ENCODE measurements at regions not wholly inside any gene's neighbourhood (a gene's known extent, or its start where the extent isn't known, plus 50 kb on each side); places are given as distances from the start of the nearest gene placed in this dataset.

DNA sequence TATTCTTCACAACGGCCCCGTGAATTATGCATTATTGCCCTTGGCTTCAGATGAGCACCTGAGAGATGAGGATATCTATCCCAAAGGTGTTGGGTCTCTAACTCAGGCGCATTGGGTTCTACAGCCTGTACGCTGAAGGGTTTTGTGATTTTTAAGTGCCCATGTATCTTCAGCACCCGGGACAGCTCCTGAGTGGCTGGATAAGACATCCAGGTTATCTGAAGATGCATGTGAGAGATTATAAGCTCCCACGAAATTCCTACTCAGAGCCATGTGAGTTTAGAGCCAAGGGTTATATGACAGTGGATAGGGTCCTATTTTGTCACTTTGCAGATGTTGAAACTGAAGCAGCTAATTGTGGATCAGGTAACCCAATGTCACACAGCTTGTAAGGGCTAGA, 612.3 kb upstream of the EEF2KMT start:
- TF ChIP-seq, protein P1, sequence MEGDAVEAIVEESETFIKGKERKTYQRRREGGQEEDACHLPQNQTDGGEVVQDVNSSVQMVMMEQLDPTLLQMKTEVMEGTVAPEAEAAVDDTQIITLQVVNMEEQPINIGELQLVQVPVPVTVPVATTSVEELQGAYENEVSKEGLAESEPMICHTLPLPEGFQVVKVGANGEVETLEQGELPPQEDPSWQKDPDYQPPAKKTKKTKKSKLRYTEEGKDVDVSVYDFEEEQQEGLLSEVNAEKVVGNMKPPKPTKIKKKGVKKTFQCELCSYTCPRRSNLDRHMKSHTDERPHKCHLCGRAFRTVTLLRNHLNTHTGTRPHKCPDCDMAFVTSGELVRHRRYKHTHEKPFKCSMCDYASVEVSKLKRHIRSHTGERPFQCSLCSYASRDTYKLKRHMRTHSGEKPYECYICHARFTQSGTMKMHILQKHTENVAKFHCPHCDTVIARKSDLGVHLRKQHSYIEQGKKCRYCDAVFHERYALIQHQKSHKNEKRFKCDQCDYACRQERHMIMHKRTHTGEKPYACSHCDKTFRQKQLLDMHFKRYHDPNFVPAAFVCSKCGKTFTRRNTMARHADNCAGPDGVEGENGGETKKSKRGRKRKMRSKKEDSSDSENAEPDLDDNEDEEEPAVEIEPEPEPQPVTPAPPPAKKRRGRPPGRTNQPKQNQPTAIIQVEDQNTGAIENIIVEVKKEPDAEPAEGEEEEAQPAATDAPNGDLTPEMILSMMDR (IDR thresholded peaks at IDR 0.05; ENCODE audit: low read depth, low read length), result no peak
- no peak for DNase-seq (ENCODE audit: extremely low read depth, low read depth)

DNA sequence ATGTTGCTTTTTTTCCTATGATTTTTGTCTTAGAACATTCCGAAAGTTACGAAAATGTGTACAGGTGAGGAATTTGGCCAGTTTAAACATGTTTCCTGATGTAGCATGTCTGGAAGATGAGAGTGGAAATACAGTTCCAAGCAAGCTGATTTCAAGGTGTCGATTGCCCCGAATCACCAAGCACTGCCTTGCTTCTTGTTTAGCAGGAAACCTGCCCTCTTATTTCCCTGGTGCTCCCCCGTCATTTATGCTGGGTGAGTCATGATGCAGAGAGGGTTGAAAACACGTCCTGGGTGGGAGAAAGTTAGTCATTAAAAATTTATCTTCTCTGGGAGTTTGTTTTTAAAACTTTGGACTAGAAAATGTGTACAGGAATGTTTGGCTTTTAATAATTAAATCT, 608.6 kb upstream of the EEF2KMT start:
- TF ChIP-seq, protein P1 (IDR thresholded peaks at IDR 0.05; ENCODE audit: low read depth, low read length), result no peak
- DNase-seq (ENCODE audit: extremely low read depth, low read depth), result no peak

DNA sequence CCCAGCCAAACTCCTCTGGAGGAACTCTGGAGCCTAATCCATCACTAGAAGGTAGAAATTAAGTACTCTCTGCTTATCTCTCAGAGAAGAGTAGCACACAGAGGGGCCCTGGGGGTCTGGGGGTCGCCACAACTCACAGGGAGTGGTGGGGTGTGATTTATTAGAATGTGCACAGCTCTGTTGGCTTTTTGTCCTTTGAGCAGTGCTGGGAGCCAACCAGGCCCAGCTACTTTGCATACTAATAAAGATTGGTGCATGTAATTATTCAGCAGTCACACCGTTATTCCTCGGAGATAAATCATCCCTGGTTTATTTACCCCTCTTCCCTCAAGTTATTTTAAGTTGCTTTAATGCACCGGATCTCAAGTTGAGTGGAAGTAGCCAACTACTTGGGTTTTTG, 606.7 kb upstream of the EEF2KMT start:
- TF ChIP-seq, protein P1 (IDR thresholded peaks at IDR 0.05; ENCODE audit: low read depth, low read length), result no peak
- no peak for DNase-seq (ENCODE audit: extremely low read depth, low read depth)

DNA sequence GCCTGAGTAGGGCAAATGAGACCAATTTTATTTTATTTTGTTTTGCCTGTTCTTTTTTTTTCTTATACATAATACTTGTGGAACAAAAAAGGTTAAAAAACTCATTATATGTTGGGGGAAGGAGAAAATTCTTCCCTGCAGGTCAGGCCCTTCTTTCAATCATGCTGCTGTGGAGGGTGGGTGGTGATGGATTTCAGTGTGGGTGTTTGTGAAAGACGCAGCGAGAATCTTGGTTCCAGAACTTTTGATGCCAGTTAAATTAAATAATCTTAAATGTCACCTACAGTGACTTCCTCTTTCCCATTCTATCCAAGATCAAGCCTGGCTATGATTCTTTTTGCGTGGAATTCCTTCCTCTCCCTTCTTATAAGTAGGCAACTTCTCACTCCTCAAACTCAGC, 595.8 kb upstream of the EEF2KMT start:
- TF ChIP-seq, protein P1 (IDR thresholded peaks at IDR 0.05; ENCODE audit: low read depth, low read length), result no peak
- no peak for DNase-seq (ENCODE audit: extremely low read depth, low read depth)

DNA sequence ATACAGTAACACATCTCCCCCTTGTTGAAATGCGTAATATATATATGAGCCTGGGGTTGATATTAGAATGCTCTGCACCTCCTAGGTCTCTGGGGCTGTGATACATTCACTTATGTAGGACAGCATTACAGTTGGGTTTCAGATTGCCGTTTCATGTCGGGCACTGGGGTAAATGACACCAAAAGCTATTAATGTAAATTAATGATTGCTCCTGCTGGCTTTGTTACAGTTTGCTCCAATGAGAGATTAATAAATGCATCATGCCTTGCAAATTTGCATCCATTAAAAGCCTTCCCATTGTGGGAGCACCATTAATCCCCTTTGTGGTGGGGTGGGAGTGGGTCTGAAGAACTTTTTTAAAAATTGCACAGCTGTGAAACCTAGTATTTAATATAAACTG, 584.4 kb upstream of the EEF2KMT start:
- DNase-seq (ENCODE audit: extremely low read depth, low read depth), result no peak
- TF ChIP-seq, protein P1 (IDR thresholded peaks at IDR 0.05; ENCODE audit: low read depth, low read length), result no peak

DNA sequence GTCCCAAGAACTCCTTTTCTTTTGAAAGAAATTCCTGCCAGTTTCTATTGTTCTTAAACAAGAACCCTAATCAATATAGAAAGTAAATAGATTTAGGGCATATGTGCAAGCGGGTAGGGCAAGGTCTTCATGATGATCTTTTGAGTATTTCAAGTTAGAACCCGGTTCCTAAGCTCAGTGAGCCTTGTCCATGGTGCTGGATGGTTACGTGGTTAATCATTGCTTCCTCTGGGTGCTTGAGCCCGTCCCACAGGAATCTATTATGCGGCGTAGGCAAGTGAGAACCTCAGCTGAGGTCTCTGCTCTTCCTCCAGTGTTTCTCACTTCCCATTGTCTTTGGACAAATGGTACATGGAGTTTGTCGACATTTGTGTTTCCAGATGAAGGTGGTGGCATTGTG, 580.8 kb upstream of the EEF2KMT start:
- TF ChIP-seq, protein P1 (IDR thresholded peaks at IDR 0.05; ENCODE audit: low read depth, low read length), result no peak
- no peak for DNase-seq (ENCODE audit: extremely low read depth, low read depth)

DNA sequence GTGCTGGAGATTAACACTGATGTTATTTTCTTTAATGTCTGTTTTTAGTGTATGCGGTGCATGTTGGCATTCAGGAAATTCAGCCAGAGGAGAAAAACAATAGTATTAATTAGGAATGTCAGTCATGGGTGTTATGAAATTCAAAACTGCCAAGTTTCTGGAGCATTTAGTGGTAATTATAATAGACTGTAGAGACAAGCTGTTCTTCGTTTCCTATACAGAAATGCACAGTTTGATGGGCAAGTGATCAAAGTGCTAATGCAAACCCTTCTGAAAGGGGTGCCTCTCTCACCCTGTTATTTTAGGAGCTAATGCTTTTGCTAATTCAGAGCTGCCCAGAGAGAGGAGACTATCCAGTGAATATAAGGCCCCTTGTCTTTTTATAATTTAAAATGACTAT, 573.8 kb upstream of the EEF2KMT start:
- TF ChIP-seq, protein P1 (IDR thresholded peaks at IDR 0.05; ENCODE audit: low read depth, low read length), result no peak
- no peak for DNase-seq (ENCODE audit: extremely low read depth, low read depth)
